ENCODE measurements at regions not wholly inside any gene's neighbourhood (a gene's known extent, or its start where the extent isn't known, plus 50 kb on each side); places are given as distances from the start of the nearest gene placed in this dataset.

- TF ChIP-seq EP300 (IDR thresholded peaks at IDR 0.05), result no peak
- no peak for TF ChIP-seq CTCF (IDR thresholded peaks at IDR 0.05)
- no peak for TF ChIP-seq POLR2AphosphoS5 (IDR thresholded peaks at IDR 0.05)
Observed at GRCh38 chr10:130719448-130719752, 583.2 kb downstream of the GLRX3 start.
